T-helper 1 cell (primary cell): ENCODE measurements at regions not wholly inside any gene's neighbourhood (a gene's known extent, or its start where the extent isn't known, plus 50 kb on each side); places are given as distances from the start of the nearest gene placed in this dataset.

Experiments used
- DNase-seq, 5 donors: peaks; one replicate each; pipeline ENCODE4 v3.0.0-alpha.2; 2012 to 2020

DNA sequence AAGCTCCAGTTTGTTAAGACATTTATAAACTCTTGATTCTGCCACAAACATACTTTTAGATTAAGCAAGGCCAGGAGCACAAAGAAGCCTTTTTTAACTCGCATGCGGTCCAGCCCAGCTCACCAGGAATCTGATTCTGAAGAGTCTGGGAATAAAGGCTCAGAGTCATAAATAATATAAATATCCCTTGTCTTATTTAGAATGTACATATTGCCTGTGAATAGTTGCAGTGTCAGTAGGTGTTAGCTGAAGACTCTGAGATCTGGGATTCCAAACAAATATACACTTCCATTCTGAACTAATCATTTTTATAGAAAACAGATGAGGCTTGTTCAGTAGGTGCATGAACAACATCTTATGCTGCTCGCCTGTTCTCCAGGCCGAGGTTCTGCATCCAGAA lies 59.1 kb upstream of the ELAC2 start:
- DNase-seq, result no peak

GRCh38 chr17:13074026-13074425 lies 56.2 kb upstream of the ELAC2 start:
- DNase-seq, result no peak

GRCh38 chr17:13073018-13073417 lies 55.2 kb upstream of the ELAC2 start:
- no peak for DNase-seq

DNA sequence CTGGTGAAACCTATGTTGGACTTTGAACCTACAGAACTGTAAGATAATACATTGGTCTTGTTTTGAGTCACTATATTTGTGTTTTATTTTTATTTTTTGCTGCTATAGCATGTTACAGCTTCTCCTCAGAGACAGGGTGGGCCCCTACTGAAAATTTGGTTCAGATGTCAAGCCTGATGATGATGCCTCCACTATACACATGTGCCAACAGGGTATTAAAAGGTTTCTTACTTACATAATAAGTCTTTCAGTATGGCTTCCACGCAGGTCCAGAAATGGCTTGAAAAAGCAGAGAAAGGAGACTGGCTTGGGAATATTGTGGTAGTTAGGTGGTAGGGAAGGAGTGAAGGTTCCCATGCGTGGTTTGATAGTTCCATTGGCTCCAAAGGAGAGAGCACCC lies 52.9 kb upstream of the ELAC2 start:
- DNase-seq, result no peak

DNA sequence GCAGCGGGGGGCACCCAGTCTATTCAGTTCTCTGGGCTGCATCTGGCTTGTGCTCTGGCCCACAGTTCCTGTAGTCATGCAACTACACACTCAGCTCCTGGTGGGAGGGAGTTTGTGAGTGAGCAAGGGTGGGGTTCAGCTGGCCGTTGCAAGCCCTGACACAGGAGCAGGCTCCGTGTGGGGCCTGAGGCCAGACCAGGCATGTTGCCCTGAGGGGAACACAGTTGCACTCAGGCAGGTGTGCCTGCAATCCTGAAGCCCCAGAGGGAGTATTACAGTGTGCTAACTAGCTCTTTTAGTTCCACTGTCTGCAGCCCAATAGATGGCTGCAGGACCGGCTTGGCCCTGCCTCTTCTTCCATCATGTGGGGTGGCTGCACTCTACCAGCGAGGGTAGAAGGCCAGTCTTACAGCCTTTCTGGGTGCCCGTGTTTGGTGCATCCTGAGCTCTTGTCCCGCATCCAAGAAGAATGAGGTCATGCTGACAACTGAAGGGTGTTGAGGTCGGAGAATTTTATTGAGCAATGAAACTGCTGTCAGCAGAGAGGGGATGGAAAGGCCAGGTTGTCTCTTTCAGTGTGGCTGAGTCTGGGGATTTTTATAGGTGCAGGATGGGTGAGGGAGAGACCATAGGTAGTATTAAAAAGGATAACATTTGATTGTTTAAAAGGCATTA lies 49.9 kb upstream of the ELAC2 start:
- DNase-seq, result no peak
